ENCODE measurements at regions not wholly inside any gene's neighbourhood (a gene's known extent, or its start where the extent isn't known, plus 50 kb on each side); places are given as distances from the start of the nearest gene placed in this dataset.

DNA sequence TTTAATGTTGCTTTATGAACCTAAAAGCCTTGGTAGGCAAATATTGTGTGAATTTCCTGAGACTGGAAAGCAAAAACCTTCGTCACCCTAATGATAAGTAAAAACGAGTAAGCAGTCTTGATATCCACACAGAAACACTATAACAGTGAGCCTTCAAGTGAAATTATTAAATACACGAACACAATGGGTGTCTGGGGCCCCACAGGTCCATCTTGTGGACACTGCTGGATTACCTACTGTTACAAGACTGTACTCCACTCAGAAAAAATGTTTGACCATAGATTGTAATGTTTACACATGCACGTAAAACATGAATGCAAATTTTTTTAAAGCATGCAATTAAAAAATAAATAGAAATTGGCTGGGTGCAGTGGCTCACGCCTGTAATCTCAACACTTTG, 466.9 kb downstream of the CD83 start:
- no peak for DNase-seq
- WGBS (ENCODE audit: insufficient coverage), result 79% methylated on average over 5 of the region's 5 CpGs
- Histone ChIP-seq H3K9me3 (ENCODE audit: control insufficient read depth, insufficient read depth, low read length) (no peaks in the 10 kb centered on the region), H3K27me3 (ENCODE audit: control insufficient read depth, insufficient read depth, low read length) (no peaks in the 10 kb centered on the region), H3K36me3 (ENCODE audit: control insufficient read depth, insufficient read depth, low read length) (no peaks in the 10 kb centered on the region), H3K4me3 (ENCODE audit: low read length) (no peak overlapping the region), H3K4me1 (ENCODE audit: control insufficient read depth, insufficient read depth, low read length) (no peaks in the 10 kb centered on the region), H3K27ac (ENCODE audit: low read length) (no peak overlapping the region)
- Mint-ChIP-seq H3K4me1 (no peaks in the 10 kb centered on the region), H3K36me3 (no peaks in the 10 kb centered on the region), H3K4me3 (no peak overlapping the region), H3K27me3 (ENCODE audit: low read depth in 2 of 2) (peaks cover 0 to 2% of the 10 kb centered on the region in 2 donors), H3K9me3 (no peaks in the 10 kb centered on the region), H3K27ac (no peak overlapping the region)
- intact Hi-C loops (cut with micrococcal nuclease), result no loop called here
- TF ChIP-seq, protein P1, sequence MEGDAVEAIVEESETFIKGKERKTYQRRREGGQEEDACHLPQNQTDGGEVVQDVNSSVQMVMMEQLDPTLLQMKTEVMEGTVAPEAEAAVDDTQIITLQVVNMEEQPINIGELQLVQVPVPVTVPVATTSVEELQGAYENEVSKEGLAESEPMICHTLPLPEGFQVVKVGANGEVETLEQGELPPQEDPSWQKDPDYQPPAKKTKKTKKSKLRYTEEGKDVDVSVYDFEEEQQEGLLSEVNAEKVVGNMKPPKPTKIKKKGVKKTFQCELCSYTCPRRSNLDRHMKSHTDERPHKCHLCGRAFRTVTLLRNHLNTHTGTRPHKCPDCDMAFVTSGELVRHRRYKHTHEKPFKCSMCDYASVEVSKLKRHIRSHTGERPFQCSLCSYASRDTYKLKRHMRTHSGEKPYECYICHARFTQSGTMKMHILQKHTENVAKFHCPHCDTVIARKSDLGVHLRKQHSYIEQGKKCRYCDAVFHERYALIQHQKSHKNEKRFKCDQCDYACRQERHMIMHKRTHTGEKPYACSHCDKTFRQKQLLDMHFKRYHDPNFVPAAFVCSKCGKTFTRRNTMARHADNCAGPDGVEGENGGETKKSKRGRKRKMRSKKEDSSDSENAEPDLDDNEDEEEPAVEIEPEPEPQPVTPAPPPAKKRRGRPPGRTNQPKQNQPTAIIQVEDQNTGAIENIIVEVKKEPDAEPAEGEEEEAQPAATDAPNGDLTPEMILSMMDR (IDR thresholded peaks at IDR 0.05), result no peak
- ATAC-seq, result no peak

DNA sequence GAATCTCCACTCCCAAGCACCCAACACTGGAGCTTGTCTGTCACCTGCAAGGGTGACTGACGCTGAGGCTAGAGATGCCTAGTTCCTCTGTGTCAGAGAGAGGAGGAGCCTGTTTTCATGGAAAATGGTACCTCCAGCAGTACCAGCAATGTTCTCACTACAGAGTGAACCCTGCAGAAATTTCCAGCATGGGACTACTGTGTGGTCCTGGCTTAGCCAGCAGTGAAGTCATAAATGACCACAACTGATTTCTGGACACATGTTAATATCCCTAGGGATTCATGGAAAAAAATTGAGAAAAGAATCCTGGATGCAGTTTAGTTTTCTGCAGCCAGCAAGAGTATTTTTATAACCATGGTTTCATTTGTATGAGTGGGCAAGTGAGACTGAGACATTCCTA, 468.1 kb downstream of the CD83 start:
- Mint-ChIP-seq H3K9me3 (no peaks in the 10 kb centered on the region), H3K36me3 (no peaks in the 10 kb centered on the region), H3K4me1 (no peaks in the 10 kb centered on the region), H3K4me3 (no peak overlapping the region), H3K27me3 (ENCODE audit: low read depth in 2 of 2) (peaks cover 0 to 5% of the 10 kb centered on the region in 2 donors), H3K27ac (no peak overlapping the region)
- TF ChIP-seq, protein P1 (IDR thresholded peaks at IDR 0.05), result no peak
- DNase-seq, result no peak
- no peaks in the 10 kb centered on the region for H3K9me3 ChIP-seq (ENCODE audit: control insufficient read depth, insufficient read depth, low read length)
- H3K36me3 ChIP-seq (ENCODE audit: control insufficient read depth, insufficient read depth, low read length), result no peaks in the 10 kb centered on the region
- intact Hi-C loops (cut with micrococcal nuclease), result no loop called here
- no peak for ATAC-seq
- WGBS (ENCODE audit: insufficient coverage), result no CpG with 5 or more reads among the region's 1 CpG
- H3K27me3 ChIP-seq (ENCODE audit: control insufficient read depth, insufficient read depth, low read length), result no peaks in the 10 kb centered on the region
- H3K4me1 ChIP-seq (ENCODE audit: control insufficient read depth, insufficient read depth, low read length), result no peaks in the 10 kb centered on the region
- no peak overlapping the region for H3K27ac ChIP-seq (ENCODE audit: low read length)
- no peak overlapping the region for H3K4me3 ChIP-seq (ENCODE audit: low read length)

DNA sequence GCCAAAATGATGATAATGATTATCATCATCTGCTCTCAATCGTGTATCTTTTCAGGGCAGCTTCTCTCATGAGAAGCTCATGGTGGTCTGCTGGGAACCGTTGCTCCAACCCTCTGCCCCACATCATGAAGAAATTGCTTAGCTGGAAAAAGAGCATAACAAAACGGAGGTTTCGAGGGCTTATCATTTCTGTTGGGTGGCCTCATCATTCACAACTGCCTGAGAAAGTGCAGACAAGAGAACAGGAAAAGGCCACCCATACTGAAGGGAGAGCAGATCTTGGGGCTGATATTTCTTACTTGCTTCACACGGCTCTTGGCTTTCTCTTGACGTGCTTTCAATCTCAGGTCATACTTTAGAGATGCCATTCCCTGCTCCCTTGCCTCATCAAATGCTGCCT, 471.6 kb downstream of the CD83 start:
- Mint-ChIP-seq H3K4me3 (no peak overlapping the region), H3K27ac (no peak overlapping the region), H3K4me1 (no peaks in the 10 kb centered on the region), H3K27me3 (ENCODE audit: low read depth in 2 of 2) (peaks cover 0 to 5% of the 10 kb centered on the region in 2 donors), H3K9me3 (no peaks in the 10 kb centered on the region), H3K36me3 (no peaks in the 10 kb centered on the region)
- Histone ChIP-seq H3K9me3 (ENCODE audit: control insufficient read depth, insufficient read depth, low read length) (no peaks in the 10 kb centered on the region), H3K27ac (ENCODE audit: low read length) (no peak overlapping the region), H3K4me3 (ENCODE audit: low read length) (no peak overlapping the region), H3K36me3 (ENCODE audit: control insufficient read depth, insufficient read depth, low read length) (no peaks in the 10 kb centered on the region), H3K27me3 (ENCODE audit: control insufficient read depth, insufficient read depth, low read length) (no peaks in the 10 kb centered on the region), H3K4me1 (ENCODE audit: control insufficient read depth, insufficient read depth, low read length) (no peaks in the 10 kb centered on the region)
- intact Hi-C loops (cut with micrococcal nuclease), result no loop called here
- DNase-seq (no peak), ATAC-seq (no peak)
- 68% methylated on average over 6 of the region's 6 CpGs for WGBS (ENCODE audit: insufficient coverage)
- TF ChIP-seq, protein P1 (IDR thresholded peaks at IDR 0.05), result no peak

DNA sequence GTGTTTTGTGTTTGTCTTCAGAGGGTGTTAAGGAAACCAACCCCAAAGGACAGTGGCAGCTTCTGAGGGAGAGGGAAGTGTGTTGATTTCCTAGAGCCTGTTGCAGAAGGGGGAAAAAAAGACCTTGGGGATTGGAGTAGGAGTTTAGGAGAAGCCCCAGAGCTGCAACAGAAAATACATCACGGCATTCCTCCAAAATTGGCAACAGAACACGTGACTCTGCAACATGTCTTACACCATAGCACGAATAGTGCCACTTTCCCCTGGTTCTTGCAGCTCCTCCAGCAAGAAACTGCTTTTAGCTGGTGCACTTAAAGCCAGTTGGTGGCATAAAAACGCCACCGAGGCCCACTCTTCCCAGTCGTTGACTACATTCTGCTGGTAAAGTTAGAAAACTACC, 473.0 kb downstream of the CD83 start:
- ATAC-seq (no peak), DNase-seq (no peak)
- H3K9me3 Mint-ChIP-seq, result no peaks in the 10 kb centered on the region
- TF ChIP-seq, protein P1 (IDR thresholded peaks at IDR 0.05), result no peak
- Histone ChIP-seq H3K4me3 (ENCODE audit: low read length) (no peak overlapping the region), H3K27ac (ENCODE audit: low read length) (no peak overlapping the region), H3K9me3 (ENCODE audit: control insufficient read depth, insufficient read depth, low read length) (no peaks in the 10 kb centered on the region), H3K36me3 (ENCODE audit: control insufficient read depth, insufficient read depth, low read length) (no peaks in the 10 kb centered on the region), H3K27me3 (ENCODE audit: control insufficient read depth, insufficient read depth, low read length) (no peaks in the 10 kb centered on the region), H3K4me1 (ENCODE audit: control insufficient read depth, insufficient read depth, low read length) (no peaks in the 10 kb centered on the region)
- WGBS (ENCODE audit: insufficient coverage), result 59% methylated on average over 6 of the region's 6 CpGs
- no peak overlapping the region for H3K27ac Mint-ChIP-seq
- intact Hi-C loops (cut with micrococcal nuclease), result no loop called here
- peaks cover 0 to 5% of the 10 kb centered on the region in 2 donors for H3K27me3 Mint-ChIP-seq (ENCODE audit: low read depth in 2 of 2)
- H3K4me1 Mint-ChIP-seq, result no peaks in the 10 kb centered on the region
- H3K4me3 Mint-ChIP-seq, result no peak overlapping the region
- no peaks in the 10 kb centered on the region for H3K36me3 Mint-ChIP-seq
